ENCODE measurements at regions not wholly inside any gene's neighbourhood (a gene's known extent, or its start where the extent isn't known, plus 50 kb on each side); places are given as distances from the start of the nearest gene placed in this dataset.
"Not testable (repeated sequence)": the region's sequence is repeated elsewhere in the genome, so short reads cannot be mapped to it uniquely, and the experiment has no call there.

DNA sequence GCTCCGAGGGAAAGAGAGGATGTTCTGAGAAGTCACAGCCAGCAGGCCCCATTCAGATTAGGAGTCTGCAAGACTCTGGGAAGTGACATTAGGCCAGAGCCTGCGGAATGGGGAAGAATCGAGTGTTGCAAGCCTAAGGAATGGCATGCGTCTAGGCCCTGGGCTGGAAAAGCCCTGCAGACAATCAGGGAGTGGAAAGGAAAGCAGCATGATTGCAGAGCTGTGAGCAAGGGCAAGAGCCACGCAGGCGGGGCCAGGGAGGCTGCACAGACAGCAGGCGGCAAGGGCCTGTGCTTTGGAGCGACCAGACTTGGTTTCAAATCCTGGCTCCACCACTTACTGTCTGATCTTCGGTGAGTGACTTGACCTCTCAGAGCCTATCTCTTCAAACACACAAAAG lies 118.2 kb downstream of the RRAGC start:
- FAIRE-seq (no peak), DNase-seq (ENCODE audit: insufficient read length, low spot score) (no peak)
- no peak for TF ChIP-seq POLR2A (IDR thresholded peaks at IDR 0.05; ENCODE audit: low read depth, low read length)

DNA sequence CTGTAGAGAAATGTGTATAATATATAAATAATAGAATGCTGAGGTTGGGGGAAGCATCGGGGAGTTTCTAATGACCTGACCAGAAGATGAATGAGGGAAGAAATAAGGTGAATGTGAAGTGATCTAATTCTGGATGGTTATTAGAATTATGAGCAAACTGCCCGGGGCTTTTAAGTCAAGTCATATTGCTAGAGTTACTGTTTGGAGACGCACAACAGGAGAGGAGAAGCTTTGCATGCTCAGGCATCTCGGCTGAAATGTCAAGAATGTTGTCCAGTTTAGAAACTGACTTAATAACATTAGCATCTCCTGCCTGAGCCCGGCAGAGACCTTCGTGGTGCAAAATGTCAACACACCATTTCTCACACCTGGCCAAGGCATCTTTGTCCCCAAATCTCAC lies 119.1 kb downstream of the RRAGC start:
- FAIRE-seq (no peak), DNase-seq (ENCODE audit: insufficient read length, low spot score) (no peak)
- no peak for TF ChIP-seq POLR2A (IDR thresholded peaks at IDR 0.05; ENCODE audit: low read depth, low read length)

DNA sequence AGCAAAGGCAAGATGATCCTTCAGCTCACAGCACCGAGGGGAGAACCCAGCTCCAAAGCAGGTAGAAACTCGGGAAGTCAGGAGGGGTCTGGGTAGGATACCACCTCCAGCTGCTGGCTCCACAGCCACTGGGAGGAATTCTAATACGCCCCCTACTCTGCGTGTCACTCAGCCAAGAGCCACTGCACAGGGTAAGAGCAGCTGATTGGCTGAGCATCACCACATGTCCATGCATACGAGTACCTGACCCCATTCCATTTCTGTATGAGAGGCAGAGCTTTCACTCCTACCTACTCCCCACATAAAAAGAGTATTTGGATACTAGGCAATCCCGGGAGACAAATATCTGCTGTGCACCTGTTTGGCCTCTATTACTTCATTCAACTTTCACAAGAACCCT lies 121.4 kb downstream of the RRAGC start:
- no peak for TF ChIP-seq POLR2A (IDR thresholded peaks at IDR 0.05; ENCODE audit: low read depth, low read length)
- FAIRE-seq (no peak), DNase-seq (ENCODE audit: insufficient read length, low spot score) (no peak)

DNA sequence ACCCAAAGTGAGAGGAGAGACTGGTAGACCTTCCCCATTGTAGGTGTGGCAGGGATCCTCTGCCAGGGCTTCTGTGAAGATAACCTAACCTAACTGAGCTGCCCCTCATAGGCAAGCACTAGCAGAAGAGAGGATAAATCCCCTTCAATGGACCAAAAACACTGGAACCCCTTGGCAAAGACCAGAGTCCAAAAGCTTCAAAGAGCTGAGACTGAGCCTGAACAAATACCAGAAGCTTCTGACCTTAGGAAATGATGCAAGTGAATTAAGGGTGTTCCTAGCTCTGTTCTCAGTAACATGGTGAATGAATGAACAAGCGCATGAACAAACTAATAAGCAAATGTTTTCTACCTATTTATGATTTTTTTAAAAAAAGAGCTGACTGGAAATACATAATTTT lies 123.2 kb downstream of the RRAGC start:
- no peak for DNase-seq (ENCODE audit: insufficient read length, low spot score)
- TF ChIP-seq POLR2A (IDR thresholded peaks at IDR 0.05; ENCODE audit: low read depth, low read length): no peak
- FAIRE-seq: no peak

DNA sequence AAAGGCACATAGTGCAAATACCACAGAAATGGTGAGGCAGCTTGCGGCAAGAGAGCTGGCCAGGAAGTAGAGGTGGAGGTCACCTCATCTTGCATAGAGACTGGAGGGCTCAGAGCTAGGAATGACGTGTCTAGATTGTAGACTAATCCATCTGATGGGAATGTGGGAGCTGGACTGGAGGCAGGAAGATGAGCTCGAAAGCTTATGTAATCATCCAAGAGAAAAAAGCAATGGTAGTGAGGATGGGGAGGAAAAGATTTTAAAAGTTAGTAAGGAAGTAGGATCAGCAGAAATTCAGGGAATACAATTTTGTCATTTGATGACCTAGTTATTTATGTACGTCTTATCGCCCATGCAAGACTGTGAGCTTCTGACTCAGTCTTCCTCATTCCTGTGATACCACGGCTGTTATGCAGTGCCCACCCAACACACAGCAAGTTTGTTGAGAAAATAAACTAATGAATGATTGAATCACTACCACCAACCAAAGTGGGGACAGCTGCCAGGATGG lies 123.9 kb downstream of the RRAGC start:
- DNase-seq (ENCODE audit: insufficient read length, low spot score): no peak
- FAIRE-seq: no peak
- TF ChIP-seq POLR2A (IDR thresholded peaks at IDR 0.05; ENCODE audit: low read depth, low read length): no peak

DNA sequence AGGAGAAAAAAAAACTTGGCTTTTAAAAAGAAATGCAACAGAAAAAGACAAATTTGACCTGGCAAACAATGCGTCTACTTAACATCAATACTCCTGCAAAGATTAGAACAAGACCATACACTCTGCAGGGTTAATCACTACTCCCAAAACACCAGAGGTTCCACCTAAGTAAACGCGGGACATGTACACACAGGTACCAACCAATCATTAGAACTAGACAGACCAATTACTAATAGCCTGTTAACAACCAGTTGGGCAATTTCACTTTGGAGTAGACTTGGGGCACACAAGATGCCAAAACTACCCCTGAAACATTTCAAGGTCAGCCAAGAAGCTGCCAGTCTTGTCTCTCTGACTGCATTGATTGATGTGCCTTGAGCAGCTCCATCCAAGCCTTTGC lies 125.8 kb downstream of the RRAGC start:
- FAIRE-seq (no peak), DNase-seq (ENCODE audit: insufficient read length, low spot score) (no peak)
- no peak for TF ChIP-seq POLR2A (IDR thresholded peaks at IDR 0.05; ENCODE audit: low read depth, low read length)

DNA sequence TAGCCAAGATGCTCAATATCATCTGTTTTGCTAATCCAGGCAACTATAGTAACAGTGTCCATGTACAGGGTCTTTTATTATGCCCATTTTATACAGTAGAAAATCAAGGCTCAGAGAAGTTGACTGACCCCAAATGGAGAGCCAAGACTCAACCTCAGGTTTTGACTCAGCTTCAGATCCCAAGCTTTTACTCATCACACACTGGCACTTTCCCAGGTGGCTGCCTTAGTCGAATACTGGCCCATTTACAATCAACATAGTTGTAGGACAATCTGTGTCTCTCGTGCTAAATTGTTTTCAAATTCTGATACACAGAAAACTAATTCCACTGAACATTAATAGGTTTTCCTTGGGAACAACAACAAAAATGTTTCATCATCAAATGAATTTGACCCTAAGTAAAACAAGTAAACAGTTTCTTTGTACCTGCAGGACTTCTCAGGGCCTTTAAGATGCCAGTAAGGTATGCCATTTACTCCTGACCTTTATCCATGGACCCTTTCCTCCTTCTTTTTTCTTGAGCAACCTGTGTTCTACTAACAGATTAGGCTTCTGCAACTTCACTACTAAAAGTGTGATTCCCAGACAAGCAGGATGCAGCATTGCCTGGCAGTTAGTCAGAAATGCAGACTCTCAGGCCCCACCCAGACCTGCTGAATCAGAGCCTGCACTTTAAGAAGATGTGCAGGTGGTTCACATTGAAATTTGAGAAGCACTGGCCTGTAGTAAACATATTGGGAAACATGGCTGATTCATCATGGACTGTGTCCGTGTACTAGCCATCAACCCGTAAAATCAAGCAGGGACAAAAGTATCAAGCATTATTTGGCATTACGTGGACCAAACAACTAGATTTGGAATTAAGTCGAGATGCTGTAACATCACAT lies 128.8 kb downstream of the RRAGC start:
- TF ChIP-seq POLR2A (IDR thresholded peaks at IDR 0.05; ENCODE audit: low read depth, low read length): no peak
- FAIRE-seq: no peak
- DNase-seq (ENCODE audit: insufficient read length, low spot score): no peak

DNA sequence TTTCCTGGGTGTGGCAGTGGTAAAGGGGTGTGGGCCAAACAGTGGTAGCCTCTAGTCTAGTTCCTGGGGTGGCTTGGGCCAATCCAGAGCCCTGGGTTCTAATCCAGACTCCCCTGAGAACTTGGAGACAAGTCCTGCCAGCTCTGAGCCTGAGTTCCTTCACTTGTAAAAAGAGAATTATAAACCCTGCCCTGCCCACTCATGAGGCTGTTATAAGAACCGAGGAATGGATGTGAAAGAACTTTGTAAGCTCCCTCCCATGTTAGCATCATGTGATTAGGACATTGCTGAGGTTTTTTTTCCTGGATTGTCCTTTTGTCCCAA lies 131.0 kb downstream of the RRAGC start:
- no peak for FAIRE-seq
- no peak for DNase-seq (ENCODE audit: insufficient read length, low spot score)

DNA sequence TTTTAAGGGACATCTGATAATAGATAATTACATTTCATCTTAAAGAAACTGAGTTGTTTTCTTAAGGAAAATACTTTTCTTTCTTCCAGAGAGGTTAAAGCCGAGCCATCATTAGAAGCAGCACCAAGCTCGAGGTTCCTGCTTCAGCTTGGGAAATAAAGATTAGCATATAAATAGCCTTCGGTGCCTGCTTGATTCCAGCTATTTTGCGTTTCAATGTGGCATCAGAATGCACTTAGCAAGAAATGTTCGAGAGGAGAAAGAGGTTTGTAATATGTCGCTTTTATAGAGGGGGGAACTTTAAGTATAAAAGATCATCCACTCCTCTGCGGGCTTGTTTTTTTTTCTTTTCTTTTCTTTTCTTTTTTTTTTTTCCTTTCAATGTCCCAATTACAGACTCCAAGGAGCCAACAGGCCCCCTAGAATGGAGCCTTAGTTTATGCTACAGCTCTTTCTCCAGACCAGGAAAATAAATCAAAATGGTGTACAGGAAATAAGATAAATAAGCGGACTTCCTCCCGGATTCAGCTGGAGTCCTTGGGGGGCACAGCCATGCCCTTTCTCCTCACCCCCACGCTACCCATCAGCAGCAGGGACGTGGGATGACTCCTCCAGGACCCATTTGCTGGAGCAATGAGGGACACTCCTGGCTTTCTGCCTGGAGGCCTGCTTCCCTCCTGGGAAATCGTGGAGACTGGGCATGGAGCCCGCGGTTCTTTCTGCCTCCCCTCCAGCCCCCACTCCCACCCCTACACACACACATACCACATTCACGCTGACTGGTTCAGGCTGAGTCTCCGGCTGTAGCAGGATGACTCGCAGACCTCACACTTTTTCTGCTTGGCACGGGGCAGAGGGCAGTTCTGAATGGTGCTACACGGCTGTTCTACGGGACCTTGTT lies 131.6 kb downstream of the RRAGC start:
- DNase-seq (ENCODE audit: insufficient read length, low spot score): no peak
- no peak for TF ChIP-seq POLR2A (IDR thresholded peaks at IDR 0.05; ENCODE audit: low read depth, low read length)
- no peak for FAIRE-seq

More for the DNA sequence above, 131.0 kb downstream of the RRAGC start:
- TF ChIP-seq POLR2A (IDR thresholded peaks at IDR 0.05; ENCODE audit: low read depth, low read length): no peak

DNA sequence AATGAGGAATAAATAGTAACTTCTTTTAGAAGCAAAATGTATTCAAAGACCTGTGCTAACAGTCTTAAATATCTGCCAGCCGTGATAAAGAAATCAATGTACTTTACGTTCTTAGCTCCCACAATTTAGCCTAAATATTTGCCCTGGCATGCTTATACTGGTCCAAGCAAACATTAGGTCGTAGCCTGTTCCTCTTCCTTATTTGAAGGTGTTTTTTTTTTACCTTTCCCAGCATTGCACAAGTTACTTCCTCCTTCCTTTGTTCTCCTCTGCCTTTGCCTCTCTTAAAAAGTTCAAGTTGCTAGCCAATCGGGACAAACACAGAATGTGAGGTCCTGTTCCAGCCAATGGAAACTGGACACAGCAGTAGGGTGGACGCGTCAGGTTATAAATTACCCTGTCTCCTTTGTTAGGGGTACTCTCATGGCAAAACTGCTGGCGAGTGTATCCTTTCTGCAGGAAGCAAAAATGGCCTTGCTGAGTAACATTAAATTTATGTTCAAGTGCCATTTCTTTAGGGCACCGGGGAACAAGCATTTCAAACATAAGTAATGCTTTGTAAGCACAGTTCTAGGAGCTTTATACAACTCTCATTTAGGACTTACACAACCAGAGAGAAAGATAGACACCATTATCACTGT lies 134.1 kb downstream of the RRAGC start:
- FAIRE-seq; DNase-seq (ENCODE audit: insufficient read length, low spot score): not testable (repeated sequence)

DNA sequence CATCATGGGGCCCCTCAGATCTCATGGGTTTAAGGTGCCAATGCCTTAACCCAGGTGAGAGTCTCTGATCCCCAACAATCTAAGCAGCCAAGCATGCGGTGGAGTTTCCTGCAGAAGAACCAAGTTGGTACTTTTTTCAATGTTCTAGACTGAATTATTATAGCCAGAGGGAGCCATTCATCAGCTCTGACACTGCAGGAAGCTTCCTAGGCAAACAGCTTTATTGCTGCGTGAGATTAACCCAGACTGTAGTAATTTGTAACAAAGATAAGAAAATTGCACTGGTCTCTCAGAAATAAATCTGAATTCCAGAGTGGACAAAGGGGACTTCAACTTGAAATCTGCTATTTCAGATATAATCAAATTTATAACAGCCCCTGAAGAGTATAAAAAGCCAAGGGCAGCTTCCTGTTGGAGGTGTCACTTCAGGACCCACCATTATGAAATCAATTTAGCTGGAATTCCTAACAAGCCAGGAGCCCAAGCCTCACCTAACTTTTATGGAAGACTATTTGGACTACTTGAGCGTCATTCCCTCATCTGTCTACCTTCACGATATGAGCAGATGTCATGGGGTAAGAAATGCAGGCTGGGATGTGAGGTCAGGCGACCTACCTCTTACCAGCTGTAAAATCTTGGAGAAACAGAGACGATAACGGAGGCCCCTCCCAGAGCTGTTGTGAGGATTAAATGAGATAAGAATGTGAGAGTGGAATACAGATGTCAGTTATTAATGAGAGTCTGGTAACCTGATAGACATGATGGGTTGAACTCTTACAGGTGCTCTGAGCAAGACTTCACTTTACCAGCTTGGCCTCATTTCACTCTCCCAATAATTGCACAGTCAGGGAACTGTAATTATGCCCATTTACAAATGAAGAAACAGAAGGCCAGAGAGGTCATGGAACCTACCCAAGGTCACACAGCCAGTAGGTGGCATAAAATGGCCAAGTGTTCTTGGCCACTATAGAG lies 135.1 kb downstream of the RRAGC start:
- FAIRE-seq: no peak
- no peak for TF ChIP-seq POLR2A (IDR thresholded peaks at IDR 0.05; ENCODE audit: low read depth, low read length)
- DNase-seq (ENCODE audit: insufficient read length, low spot score): no peak

DNA sequence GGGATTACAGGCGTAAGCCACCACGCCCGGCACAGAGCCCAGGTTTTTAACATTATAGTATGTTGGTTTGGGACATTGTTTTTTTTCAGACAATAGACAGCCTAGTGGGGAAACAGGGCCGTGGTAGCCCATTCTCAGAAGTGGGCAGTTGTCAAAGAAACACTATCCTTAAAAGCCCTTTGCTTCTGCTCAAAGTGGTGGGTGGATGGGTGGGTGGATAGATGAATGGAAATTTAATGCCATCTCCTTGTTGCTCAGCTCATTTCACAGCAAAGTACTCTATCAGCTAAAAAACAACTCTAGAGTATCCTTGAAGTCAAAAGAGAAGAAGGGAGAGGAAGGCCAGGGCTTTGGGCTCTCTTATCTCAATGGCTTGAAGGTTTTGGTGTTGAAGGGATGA lies 137.8 kb downstream of the RRAGC start:
- FAIRE-seq: no peak
- TF ChIP-seq POLR2A (IDR thresholded peaks at IDR 0.05; ENCODE audit: low read depth, low read length): no peak
- no peak for DNase-seq (ENCODE audit: insufficient read length, low spot score)

DNA sequence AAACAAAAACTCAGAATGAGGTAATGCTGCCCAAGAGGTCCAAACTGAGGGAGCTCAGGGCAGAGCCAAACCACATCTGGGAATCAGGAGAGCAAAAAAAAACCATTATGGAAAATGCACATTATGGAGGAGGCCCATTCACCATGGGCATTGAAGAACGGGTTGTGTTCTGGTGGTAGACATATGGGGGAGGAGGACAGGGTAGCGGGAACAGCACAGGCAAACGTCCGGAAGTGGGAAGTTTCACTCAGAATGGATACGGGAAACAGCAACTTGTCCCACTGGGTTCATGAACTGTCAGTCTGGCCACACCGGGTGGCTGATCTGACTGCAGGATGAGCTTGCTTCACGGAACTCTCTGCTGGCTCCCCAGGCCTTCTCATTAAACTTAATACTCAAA lies 139.7 kb downstream of the RRAGC start:
- DNase-seq (ENCODE audit: insufficient read length, low spot score): no peak
- no peak for TF ChIP-seq POLR2A (IDR thresholded peaks at IDR 0.05; ENCODE audit: low read depth, low read length)
- no peak for FAIRE-seq

Data from H54 (cell line).